OCI-LY7 (cell line): ENCODE measurements at regions not wholly inside any gene's neighbourhood (a gene's known extent, or its start where the extent isn't known, plus 50 kb on each side); places are given as distances from the start of the nearest gene placed in this dataset.

Experiments used
- BruUV-seq: library from RNA; stranded (reverse); fragments of 400-500 nt; replicated peaks from 2 replicates; lab custom pipeline; 2021; lab: Mats Ljungman, UMichigan
- CTCF ChIA-PET: fragments of 300-600 bp; sonication (Branson Sonifier 250); formaldehyde crosslinking; loops from one replicate; lab custom pipeline; 2022; ENCODE audit warnings: antibody characterized with exemption; ENCODE audit not compliant: unreplicated experiment; lab: Charles Lee
- POLR2A ChIA-PET: fragments of 300-600 bp; sonication (Branson Sonifier 250); formaldehyde crosslinking; loops from one replicate; lab custom pipeline; 2022; ENCODE audit warnings: antibody characterized with exemption; lab: Charles Lee
- DNase-seq: peaks from one replicate; pipeline ENCODE4 v3.0.0-alpha.2; 2015; ENCODE audit warnings: low spot score
- H2AFZ ChIP-seq: fragments of 200-600 bp; sonication (generic), shearing (Covaris generic); 2 replicates; pipeline ENCODE4 v1.6.1; 2014; ENCODE audit warnings: mild to moderate bottlenecking, antibody characterized with exemption, low read length, moderate library complexity
- H3K27ac ChIP-seq: fragments of 200-600 bp; sonication (generic); 2 replicates; pipeline ENCODE4 v1.5.1; 2014; ENCODE audit warnings: mixed run types, low read depth, mild to moderate bottlenecking, moderate library complexity, low read length, inconsistent platforms; ENCODE audit not compliant: poor library complexity, severe bottlenecking
- H3K36me3 ChIP-seq: fragments of 200-600 bp; sonication (generic); 2 replicates; pipeline ENCODE4 v1.6.1; 2014; ENCODE audit warnings: mild to moderate bottlenecking, antibody characterized with exemption, low read length, moderate library complexity, mixed read lengths; ENCODE audit not compliant: insufficient read depth
- H3K4me1 ChIP-seq: fragments of 200-600 bp; sonication (generic); 2 replicates; pipeline ENCODE4 v1.5.1; 2014; ENCODE audit warnings: mild to moderate bottlenecking, low read length; ENCODE audit not compliant: insufficient read depth, poor library complexity, severe bottlenecking
- H3K4me2 ChIP-seq: fragments of 200-600 bp; sonication (generic); 2 replicates; pipeline ENCODE4 v1.6.1; 2014; ENCODE audit warnings: mild to moderate bottlenecking, low read length
- H3K4me3 ChIP-seq: fragments of 200-600 bp; sonication (generic); 2 replicates; pipeline ENCODE4 v1.5.1; 2014; ENCODE audit warnings: mild to moderate bottlenecking, low read depth, low read length; ENCODE audit not compliant: poor library complexity, severe bottlenecking
- H3K79me2 ChIP-seq: fragments of 200-600 bp; sonication (generic); 2 replicates; pipeline ENCODE4 v1.6.1; 2016; ENCODE audit warnings: low read depth, mild to moderate bottlenecking, low read length, moderate library complexity, mixed read lengths; ENCODE audit not compliant: insufficient read depth
- H3K9me2 ChIP-seq: fragments of 200-600 bp; sonication (generic); 2 replicates; pipeline ENCODE4 v1.6.1; 2016; ENCODE audit warnings: mild to moderate bottlenecking, low read length, mixed read lengths; ENCODE audit not compliant: insufficient read depth
- H3K9me3 ChIP-seq: fragments of 200-600 bp; sonication (generic); 2 replicates; pipeline ENCODE4 v1.6.1; 2014; ENCODE audit warnings: mild to moderate bottlenecking, mixed run types, low read length, mixed read lengths
- H4K20me1 ChIP-seq: fragments of 200-600 bp; sonication (generic); 2 replicates; pipeline ENCODE4 v1.6.1; 2014; ENCODE audit warnings: mild to moderate bottlenecking, antibody characterized with exemption, low read length, moderate library complexity, mixed read lengths; ENCODE audit not compliant: insufficient read depth
- EZH2phosphoT487 ChIP-seq: fragments of 200-600 bp; sonication (generic); IDR thresholded peaks from 2 replicates; pipeline ENCODE4 v1.6.1; 2018; ENCODE audit warnings: low read depth, borderline replicate concordance, mild to moderate bottlenecking, mixed run types, antibody characterized with exemption, low read length, moderate library complexity, mixed read lengths
- intact Hi-C: fragments of 100-400 bp; cut with micrococcal nuclease; formaldehyde crosslinking; loops from one replicate; pipeline ENCODE4 v1.10.0; 2022; ENCODE audit not compliant: unreplicated experiment
- TF ChIP-seq, protein P1 (sequence below): fragments of 200-600 bp; sonication (generic); conservative IDR thresholded peaks from 2 replicates; pipeline ENCODE4 v1.5.1; 2014; ENCODE audit warnings: mild to moderate bottlenecking, antibody characterized with exemption, low read length, moderate library complexity, mixed read lengths

DNA sequence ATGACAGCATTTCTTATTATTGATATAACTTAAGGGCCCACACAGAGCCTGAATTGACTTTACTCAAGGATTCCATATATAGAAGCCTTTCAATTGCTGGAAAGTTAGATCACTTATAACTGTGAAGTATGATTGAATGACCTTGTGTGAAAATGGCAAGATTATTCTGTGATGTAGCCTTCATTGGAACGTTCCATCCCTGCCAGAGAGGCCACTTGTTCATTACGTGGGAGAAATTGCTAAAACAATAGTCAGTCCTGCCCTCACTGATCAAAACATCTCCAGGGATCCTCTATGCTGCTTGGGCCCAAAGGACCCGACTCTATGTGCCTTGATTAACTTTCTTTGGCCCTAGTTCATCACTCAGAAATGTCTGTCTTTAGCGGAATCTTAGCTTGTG, 159.5 kb upstream of the BLID start:
- no peak overlapping the region for H3K4me2 ChIP-seq
- TF ChIP-seq EZH2phosphoT487: no peak
- TF ChIP-seq, protein P1, sequence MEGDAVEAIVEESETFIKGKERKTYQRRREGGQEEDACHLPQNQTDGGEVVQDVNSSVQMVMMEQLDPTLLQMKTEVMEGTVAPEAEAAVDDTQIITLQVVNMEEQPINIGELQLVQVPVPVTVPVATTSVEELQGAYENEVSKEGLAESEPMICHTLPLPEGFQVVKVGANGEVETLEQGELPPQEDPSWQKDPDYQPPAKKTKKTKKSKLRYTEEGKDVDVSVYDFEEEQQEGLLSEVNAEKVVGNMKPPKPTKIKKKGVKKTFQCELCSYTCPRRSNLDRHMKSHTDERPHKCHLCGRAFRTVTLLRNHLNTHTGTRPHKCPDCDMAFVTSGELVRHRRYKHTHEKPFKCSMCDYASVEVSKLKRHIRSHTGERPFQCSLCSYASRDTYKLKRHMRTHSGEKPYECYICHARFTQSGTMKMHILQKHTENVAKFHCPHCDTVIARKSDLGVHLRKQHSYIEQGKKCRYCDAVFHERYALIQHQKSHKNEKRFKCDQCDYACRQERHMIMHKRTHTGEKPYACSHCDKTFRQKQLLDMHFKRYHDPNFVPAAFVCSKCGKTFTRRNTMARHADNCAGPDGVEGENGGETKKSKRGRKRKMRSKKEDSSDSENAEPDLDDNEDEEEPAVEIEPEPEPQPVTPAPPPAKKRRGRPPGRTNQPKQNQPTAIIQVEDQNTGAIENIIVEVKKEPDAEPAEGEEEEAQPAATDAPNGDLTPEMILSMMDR: no peak
- CTCF ChIA-PET: no interaction called here

DNA sequence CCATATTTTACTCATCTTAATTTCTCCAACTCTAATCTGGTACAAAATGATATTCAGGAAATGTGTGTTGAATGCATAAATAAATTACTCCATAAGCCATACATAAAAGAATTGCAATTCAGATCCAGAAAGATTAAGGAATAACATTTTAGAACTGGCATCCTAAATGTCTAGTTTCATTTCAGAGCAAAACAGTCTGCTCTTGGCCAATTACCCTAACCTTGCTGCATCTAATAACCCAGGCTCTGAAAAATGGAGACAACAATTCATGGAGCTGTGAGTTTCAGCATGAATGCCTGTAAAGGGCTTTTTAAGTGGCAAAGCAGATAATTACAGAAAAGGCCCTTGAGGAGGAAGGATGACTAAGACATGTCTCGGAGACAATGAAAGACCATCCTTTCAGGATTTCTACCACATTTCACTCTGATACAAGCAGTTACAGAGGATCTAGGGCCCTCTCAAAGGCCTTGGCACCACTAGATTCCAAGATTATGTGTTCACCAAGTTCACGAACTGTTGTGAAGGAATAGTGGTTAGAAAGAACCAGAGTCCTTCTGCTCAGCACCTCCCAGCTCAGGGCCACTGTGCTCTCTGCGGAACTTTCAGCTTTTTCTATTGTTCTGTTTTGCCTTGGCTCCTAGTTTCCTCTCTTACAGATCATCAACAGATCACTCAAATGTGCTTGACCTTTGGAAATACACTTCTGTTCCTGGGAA, 157.6 kb upstream of the BLID start:
- H3K36me3 ChIP-seq: no peaks in the 10 kb centered on the region
- POLR2A ChIA-PET: interaction anchor here (0.6 kb wide), 1 partner anchor 1164 kb away, joined by 3 read pairs; no protein-coding TSS in a partner anchor
- intact Hi-C loops: no loop called here
- TF ChIP-seq, protein P1: no peak
- no peak for TF ChIP-seq EZH2phosphoT487
- no peaks in the 10 kb centered on the region for H4K20me1 ChIP-seq
- no TSS peak for BruUV-seq
- H3K9me2 ChIP-seq: no peaks in the 10 kb centered on the region
- CTCF ChIA-PET: no interaction called here
- H3K4me3 ChIP-seq: no peak overlapping the region
- no peaks in the 10 kb centered on the region for H3K79me2 ChIP-seq
- no peak for DNase-seq
- H3K27ac ChIP-seq: no peak overlapping the region
- H3K4me1 ChIP-seq: no peaks in the 10 kb centered on the region
- H3K9me3 ChIP-seq: no peaks in the 10 kb centered on the region
- H3K4me2 ChIP-seq: no peak overlapping the region
- no peak overlapping the region for H2AFZ ChIP-seq

More for the DNA sequence above, 159.5 kb upstream of the BLID start:
- no peaks in the 10 kb centered on the region for H3K36me3 ChIP-seq
- POLR2A ChIA-PET: interaction anchor here (0.6 to 0.7 kb wide), 2 partner anchors 53 to 1454 kb away, joined by 4 read pairs; no protein-coding TSS in a partner anchor
- H3K27ac ChIP-seq: no peak overlapping the region
- DNase-seq: no peak
- intact Hi-C loops: no loop called here
- no peaks in the 10 kb centered on the region for H3K9me2 ChIP-seq
- no peaks in the 10 kb centered on the region for H3K4me1 ChIP-seq
- no peak overlapping the region for H3K4me3 ChIP-seq
- no peaks in the 10 kb centered on the region for H3K79me2 ChIP-seq
- no TSS peak for BruUV-seq
- no peaks in the 10 kb centered on the region for H3K9me3 ChIP-seq
- no peak overlapping the region for H2AFZ ChIP-seq
- H4K20me1 ChIP-seq: no peaks in the 10 kb centered on the region

DNA sequence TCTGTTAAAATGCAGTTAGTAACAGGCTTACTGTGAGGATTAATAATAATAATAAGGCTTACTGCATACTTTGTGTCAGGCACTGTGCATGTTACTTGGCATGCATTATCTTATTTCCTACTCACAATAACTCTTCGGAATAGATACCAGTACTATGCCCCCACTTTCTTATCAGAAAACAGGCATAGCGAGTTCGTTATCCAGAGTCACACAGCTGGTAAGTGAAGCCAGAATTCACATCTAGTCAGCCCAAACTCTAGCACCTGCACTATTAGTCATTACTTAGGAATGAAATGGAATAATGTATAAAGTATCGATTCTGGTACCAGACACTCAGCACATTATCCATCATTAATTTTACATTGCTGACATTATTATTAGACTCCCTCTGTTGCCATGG, 155.7 kb upstream of the BLID start:
- no peak overlapping the region for H2AFZ ChIP-seq
- TF ChIP-seq, protein P1: no peak
- TF ChIP-seq EZH2phosphoT487: no peak
- H3K9me2 ChIP-seq: no peaks in the 10 kb centered on the region
- CTCF ChIA-PET: no interaction called here
- intact Hi-C loops: no loop called here
- BruUV-seq: no TSS peak
- POLR2A ChIA-PET: interaction anchor here (0.6 kb wide), 1 partner anchor 293 kb away, joined by 3 read pairs; no protein-coding TSS in a partner anchor
- DNase-seq: no peak
- no peaks in the 10 kb centered on the region for H3K79me2 ChIP-seq
- H3K4me3 ChIP-seq: no peak overlapping the region
- H4K20me1 ChIP-seq: no peaks in the 10 kb centered on the region
- H3K36me3 ChIP-seq: no peaks in the 10 kb centered on the region
- no peaks in the 10 kb centered on the region for H3K4me1 ChIP-seq
- no peak overlapping the region for H3K27ac ChIP-seq
- H3K4me2 ChIP-seq: no peak overlapping the region
- H3K9me3 ChIP-seq: no peaks in the 10 kb centered on the region
